ENCODE measurements at regions not wholly inside any gene's neighbourhood (a gene's known extent, or its start where the extent isn't known, plus 50 kb on each side); places are given as distances from the start of the nearest gene placed in this dataset.

DNA sequence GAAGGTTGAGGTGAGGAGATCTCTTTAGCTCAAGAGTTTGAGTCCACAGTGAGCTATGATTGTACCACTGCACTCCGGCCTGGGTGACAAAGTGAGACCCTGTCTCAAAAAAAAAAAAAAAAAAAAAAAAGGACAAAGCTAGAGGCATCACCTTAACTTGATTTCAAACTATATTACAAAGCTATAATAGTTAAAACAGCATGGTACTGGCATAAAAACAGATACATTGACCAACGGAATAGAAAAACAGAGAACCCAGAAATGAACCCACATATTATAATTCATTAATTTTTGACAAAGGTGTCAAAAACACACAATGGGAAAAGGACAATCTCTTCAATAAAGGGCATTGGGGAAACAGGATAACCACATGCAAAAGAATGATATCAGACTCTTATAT lies 50.8 kb upstream of the MBOAT1 start:
- H3K4me3 ChIP-seq, result no peak overlapping the region
- H3K9me3 ChIP-seq, result no peaks in the 10 kb centered on the region
- no peak overlapping the region for H3K4me2 ChIP-seq
- DNase-seq (ENCODE audit: low read depth in 1 of 2, low spot score in 1 of 2) (no peak), FAIRE-seq (no peak), ATAC-seq (no peak)
- H3K4me1 ChIP-seq, result no peaks in the 10 kb centered on the region
- WGBS (ENCODE audit: missing lambda C conversion rate), result 8% methylated on average over 2 of the region's 2 CpGs
- TF ChIP-seq CBX2 (IDR thresholded peaks at IDR 0.05; ENCODE audit: borderline replicate concordance, low read depth), result no peak
- no peak overlapping the region for H3K27ac ChIP-seq
- ChIA-PET POLR2A (no interaction called here), CTCF (no interaction called here)

DNA sequence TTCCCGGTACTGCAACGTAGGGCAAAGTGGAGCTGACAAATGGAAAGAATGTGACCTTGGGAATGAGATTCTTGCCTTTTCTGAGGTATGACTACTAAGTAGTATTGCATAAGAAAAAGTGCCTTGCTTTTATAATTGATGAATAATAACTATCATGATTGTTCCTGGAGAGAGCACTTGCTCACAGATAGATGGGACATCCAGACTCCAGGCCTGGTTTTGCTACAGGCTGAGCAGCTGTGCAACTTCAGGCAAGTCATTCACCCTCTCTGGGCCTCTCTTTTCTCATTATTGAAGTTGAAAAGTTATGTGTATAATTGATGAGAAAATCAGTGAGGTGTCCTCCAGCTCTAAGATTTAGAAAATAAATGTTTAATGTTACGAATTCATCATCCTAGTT lies 53.6 kb upstream of the MBOAT1 start:
- ChIA-PET CTCF (no interaction called here), POLR2A (no interaction called here)
- Histone ChIP-seq H3K4me2 (no peak overlapping the region), H3K4me3 (no peak overlapping the region), H3K27ac (no peak overlapping the region), H3K9me3 (no peaks in the 10 kb centered on the region), H3K4me1 (no peaks in the 10 kb centered on the region)
- FAIRE-seq (no peak), DNase-seq (ENCODE audit: low read depth in 1 of 2, low spot score in 1 of 2) (no peak), ATAC-seq (no peak)
- no peak for TF ChIP-seq BHLHE40 (IDR thresholded peaks at IDR 0.05; ENCODE audit: low read depth, low read length)
- no peak for TF ChIP-seq HOXA7 (CRISPR knock-in tag; IDR thresholded peaks at IDR 0.05)
- TF ChIP-seq MAZ (IDR thresholded peaks at IDR 0.05; ENCODE audit: borderline replicate concordance, low read depth, low read length), result no peak
- no peak for TF ChIP-seq CEBPB (IDR thresholded peaks at IDR 0.05)
- no peak for TF ChIP-seq NPAS2 (CRISPR knock-in tag; IDR thresholded peaks at IDR 0.05; ENCODE audit: borderline replicate concordance)
- TF ChIP-seq EHF (CRISPR knock-in tag; IDR thresholded peaks at IDR 0.05), result no peak
- TF ChIP-seq ZSCAN20 (CRISPR knock-in tag; IDR thresholded peaks at IDR 0.05), result no peak
- no peak for TF ChIP-seq HOXB13 (CRISPR knock-in tag; IDR thresholded peaks at IDR 0.05; ENCODE audit: low read depth)
- no peak for TF ChIP-seq RFX5 (IDR thresholded peaks at IDR 0.05)
- TF ChIP-seq, protein P1, sequence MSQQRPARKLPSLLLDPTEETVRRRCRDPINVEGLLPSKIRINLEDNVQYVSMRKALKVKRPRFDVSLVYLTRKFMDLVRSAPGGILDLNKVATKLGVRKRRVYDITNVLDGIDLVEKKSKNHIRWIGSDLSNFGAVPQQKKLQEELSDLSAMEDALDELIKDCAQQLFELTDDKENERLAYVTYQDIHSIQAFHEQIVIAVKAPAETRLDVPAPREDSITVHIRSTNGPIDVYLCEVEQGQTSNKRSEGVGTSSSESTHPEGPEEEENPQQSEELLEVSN (IDR thresholded peaks at IDR 0.05; ENCODE audit: borderline replicate concordance, low read depth), result no peak
- no peak for TF ChIP-seq ZC3H11A (IDR thresholded peaks at IDR 0.05)
- no peak for TF ChIP-seq ZFP36 (IDR thresholded peaks at IDR 0.05; ENCODE audit: borderline replicate concordance, partially characterized antibody)
- TF ChIP-seq KDM1A (IDR thresholded peaks at IDR 0.05; ENCODE audit: low read depth), result no peak
- TF ChIP-seq, protein P2, sequence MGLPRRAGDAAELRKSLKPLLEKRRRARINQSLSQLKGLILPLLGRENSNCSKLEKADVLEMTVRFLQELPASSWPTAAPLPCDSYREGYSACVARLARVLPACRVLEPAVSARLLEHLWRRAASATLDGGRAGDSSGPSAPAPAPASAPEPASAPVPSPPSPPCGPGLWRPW (IDR thresholded peaks at IDR 0.05), result no peak
- no peak for TF ChIP-seq HOXB5 (CRISPR knock-in tag; IDR thresholded peaks at IDR 0.05)
- TF ChIP-seq FOSB (CRISPR knock-in tag; IDR thresholded peaks at IDR 0.05), result no peak
- no peak for TF ChIP-seq JUNB (IDR thresholded peaks at IDR 0.05)
- WGBS (ENCODE audit: missing lambda C conversion rate), result 33% methylated on average over 3 of the region's 3 CpGs

DNA sequence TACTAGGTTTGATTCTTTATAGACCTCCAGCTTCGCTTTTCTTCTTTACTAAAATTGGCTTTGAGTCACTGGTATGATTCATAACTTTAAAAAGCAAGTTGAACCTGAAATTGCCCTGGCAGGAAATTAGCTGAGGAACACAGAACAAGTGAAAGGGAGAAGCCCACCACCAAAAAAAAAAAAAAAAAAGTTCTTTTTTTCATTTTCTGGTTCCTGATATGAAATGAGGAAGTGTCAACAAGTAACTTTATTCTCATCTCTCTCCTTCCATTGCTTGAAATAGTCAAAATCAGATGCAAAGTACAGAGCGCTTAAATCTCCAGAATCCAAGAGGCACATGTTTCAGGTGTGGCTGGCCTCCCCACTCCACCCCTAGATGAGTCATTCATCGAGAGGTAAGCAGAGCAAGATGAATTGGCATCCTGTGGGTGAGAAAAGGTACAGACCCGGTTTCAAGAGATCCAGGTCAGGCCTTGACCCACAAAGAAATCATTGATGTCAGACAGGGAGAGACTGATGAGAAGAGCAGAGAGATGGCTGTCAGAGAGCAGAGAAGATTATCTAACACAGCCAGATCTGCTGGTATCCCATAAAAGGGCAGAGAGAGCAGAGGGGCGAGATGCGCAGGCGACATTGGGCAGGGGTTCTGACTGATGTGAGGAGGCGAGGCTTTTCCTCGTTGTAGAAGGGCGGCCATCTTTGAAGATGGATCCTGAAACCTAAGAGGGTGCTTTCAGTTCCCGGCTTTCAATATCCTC lies 54.8 kb upstream of the MBOAT1 start:
- Histone ChIP-seq H3K4me2 (no peak overlapping the region), H3K27ac (no peak overlapping the region), H3K4me3 (no peak overlapping the region), H3K4me1 (no peaks in the 10 kb centered on the region), H3K9me3 (no peaks in the 10 kb centered on the region)
- POLR2A ChIA-PET, result no interaction called here
- CTCF ChIA-PET, result no interaction called here
- ATAC-seq, result no peak
- 63% methylated on average over 11 of the region's 11 CpGs for WGBS (ENCODE audit: missing lambda C conversion rate)
- FAIRE-seq, result no peak
- TF ChIP-seq RAD21 (conservative IDR thresholded peaks at IDR 0.05 in 1 of 2, IDR thresholded peaks at IDR 0.05 in 1 of 2) (no peak), TFCP2L1 (CRISPR knock-in tag; IDR thresholded peaks at IDR 0.05) (no peak), RCOR1 (IDR thresholded peaks at IDR 0.05; ENCODE audit: low read depth, low read length) (no peak), NFE2L2 (conservative IDR thresholded peaks at IDR 0.05; ENCODE audit: low read length) (no peak), GATA3 (IDR thresholded peaks at IDR 0.05; ENCODE audit: borderline replicate concordance) (no peak), HOXB13 (CRISPR knock-in tag; IDR thresholded peaks at IDR 0.05; ENCODE audit: low read depth) (no peak), PHF8 (IDR thresholded peaks at IDR 0.05; ENCODE audit: borderline replicate concordance, low read depth) (no peak), SREBF2 (IDR thresholded peaks at IDR 0.05) (no peak), ZNF302 (CRISPR knock-in tag; IDR thresholded peaks at IDR 0.05) (no peak)
- TF ChIP-seq, protein P3, sequence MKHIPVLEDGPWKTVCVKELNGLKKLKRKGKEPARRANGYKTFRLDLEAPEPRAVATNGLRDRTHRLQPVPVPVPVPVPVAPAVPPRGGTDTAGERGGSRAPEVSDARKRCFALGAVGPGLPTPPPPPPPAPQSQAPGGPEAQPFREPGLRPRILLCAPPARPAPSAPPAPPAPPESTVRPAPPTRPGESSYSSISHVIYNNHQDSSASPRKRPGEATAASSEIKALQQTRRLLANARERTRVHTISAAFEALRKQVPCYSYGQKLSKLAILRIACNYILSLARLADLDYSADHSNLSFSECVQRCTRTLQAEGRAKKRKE (CRISPR knock-in tag; IDR thresholded peaks at IDR 0.05; ENCODE audit: low read depth), result no peak
- no peak for DNase-seq (ENCODE audit: low read depth in 1 of 2, low spot score in 1 of 2)

All from A549 (cell line).